Astrocyte (in vitro differentiated cells and primary cell): ENCODE measurements at regions not wholly inside any gene's neighbourhood (a gene's known extent, or its start where the extent isn't known, plus 50 kb on each side); places are given as distances from the start of the nearest gene placed in this dataset.

ENCODE experiments used
- DNase-seq: peaks from one replicate; pipeline ENCODE4 v3.0.0-alpha.2; 2010; ENCODE audit warnings: low read depth
- FAIRE-seq: peaks from 2 replicates; lab custom pipeline; 2011; peaks lifted over from hg19 to GRCh38; lab: Jason Lieb, UNC
- H2AFZ ChIP-seq: 2 replicates; pipeline ENCODE4 v1.6.0; 2012; ENCODE audit warnings: low read depth, low read length, inconsistent platforms
- H3K27ac ChIP-seq: 2 replicates; pipeline ENCODE4 v1.5.1; 2011; ENCODE audit warnings: low read depth, low read length, inconsistent platforms
- H3K27me3 ChIP-seq: 2 replicates; pipeline ENCODE4 v1.6.0; 2011; ENCODE audit warnings: low read length, inconsistent platforms; ENCODE audit not compliant: insufficient read depth
- H3K36me3 ChIP-seq: 2 replicates; pipeline ENCODE4 v1.5.1; 2011; ENCODE audit warnings: low read length, inconsistent platforms; ENCODE audit not compliant: insufficient read depth
- H3K4me1 ChIP-seq: 2 replicates; pipeline ENCODE4 v1.5.1; 2011; ENCODE audit warnings: low read length, inconsistent platforms; ENCODE audit not compliant: insufficient read depth
- H3K4me2 ChIP-seq: 2 replicates; pipeline ENCODE4 v1.6.0; 2012; ENCODE audit warnings: low read length, inconsistent platforms
- H3K4me3 ChIP-seq: 2 replicates; pipeline ENCODE4 v1.5.1; 2011; ENCODE audit warnings: low read depth, mild to moderate bottlenecking, low read length, inconsistent platforms; ENCODE audit not compliant: insufficient read depth
- H3K79me2 ChIP-seq: 2 replicates; pipeline ENCODE4 v1.6.0; 2012; ENCODE audit warnings: mild to moderate bottlenecking, low read length, inconsistent platforms; ENCODE audit not compliant: insufficient read depth
- H3K9ac ChIP-seq: 2 replicates; pipeline ENCODE4 v1.6.0; 2012; ENCODE audit warnings: mild to moderate bottlenecking, low read length, inconsistent platforms
- H3K9me3 ChIP-seq: 2 replicates; pipeline ENCODE4 v1.5.1; 2012; ENCODE audit warnings: low read depth, mild to moderate bottlenecking, low read length, inconsistent platforms; ENCODE audit not compliant: insufficient read depth
- H4K20me1 ChIP-seq: 2 replicates; pipeline ENCODE4 v1.6.0; 2012; ENCODE audit warnings: low read length, inconsistent platforms; ENCODE audit not compliant: insufficient read depth
- H3K27ac Mint-ChIP-seq: one replicate; pipeline ENCODE4 v1.8.0; 2021; ENCODE audit warnings: mild to moderate bottlenecking, mixed read lengths; ENCODE audit not compliant: unreplicated experiment
- H3K27me3 Mint-ChIP-seq: one replicate; pipeline ENCODE4 v1.8.0; 2021; ENCODE audit warnings: low read depth, mixed read lengths; ENCODE audit not compliant: unreplicated experiment
- H3K36me3 Mint-ChIP-seq: one replicate; pipeline ENCODE4 v1.8.0; 2021; ENCODE audit warnings: low read depth, mixed read lengths; ENCODE audit not compliant: unreplicated experiment
- H3K4me1 Mint-ChIP-seq: one replicate; pipeline ENCODE4 v1.8.0; 2021; ENCODE audit warnings: low read depth, mixed read lengths; ENCODE audit not compliant: unreplicated experiment
- H3K4me3 Mint-ChIP-seq: one replicate; pipeline ENCODE4 v1.8.0; 2021; ENCODE audit warnings: mild to moderate bottlenecking, moderate library complexity, mixed read lengths; ENCODE audit not compliant: unreplicated experiment
- H3K9me3 Mint-ChIP-seq: one replicate; pipeline ENCODE4 v1.8.0; 2021; ENCODE audit warnings: mild to moderate bottlenecking, mixed read lengths; ENCODE audit not compliant: unreplicated experiment
- CTCF ChIP-seq: IDR thresholded peaks from 2 replicates; pipeline ENCODE4 v1.5.1; 2011; ENCODE audit warnings: low read depth, mild to moderate bottlenecking, inconsistent platforms, low read length, moderate library complexity; ENCODE audit not compliant: insufficient read depth
- EZH2 ChIP-seq: IDR thresholded peaks from 2 replicates; pipeline ENCODE4 v1.6.1; 2012; ENCODE audit warnings: mild to moderate bottlenecking, low read length, inconsistent platforms; ENCODE audit not compliant: insufficient read depth

GRCh38 chr1:232352366-232352765 is 277.6 kb downstream of the SIPA1L2 start:
- H3K9me3 Mint-ChIP-seq = peaks cover 3% of the 10 kb centered on the region
- no peak overlapping the region for H3K4me3 Mint-ChIP-seq
- Histone ChIP-seq H3K4me2 (no peak overlapping the region), H3K27me3 (peaks cover 14% of the 10 kb centered on the region), H3K4me1 (no peaks in the 10 kb centered on the region), H3K36me3 (no peaks in the 10 kb centered on the region), H4K20me1 (no peaks in the 10 kb centered on the region), H3K9me3 (no peaks in the 10 kb centered on the region), H3K9ac (no peak overlapping the region), H3K4me3 (no peak overlapping the region), H3K79me2 (no peaks in the 10 kb centered on the region), H2AFZ (no peak overlapping the region), H3K27ac (no peak overlapping the region)
- peaks cover 20% of the 10 kb centered on the region for H3K27me3 Mint-ChIP-seq
- FAIRE-seq (no peak), DNase-seq (no peak)
- H3K36me3 Mint-ChIP-seq = no peaks in the 10 kb centered on the region
- H3K27ac Mint-ChIP-seq = no peak overlapping the region
- peaks cover 9% of the 10 kb centered on the region for H3K4me1 Mint-ChIP-seq
- no peak for TF ChIP-seq CTCF
- TF ChIP-seq EZH2 = no peak

- H3K27me3 ChIP-seq = peaks cover 7% of the 10 kb centered on the region
- no peaks in the 10 kb centered on the region for H4K20me1 ChIP-seq
- no peak overlapping the region for H2AFZ ChIP-seq
- FAIRE-seq (peak; percentile 13), DNase-seq (no peak)
- no peaks in the 10 kb centered on the region for H3K36me3 Mint-ChIP-seq
- H3K4me2 ChIP-seq = no peak overlapping the region
- H3K4me1 Mint-ChIP-seq = peaks cover 9% of the 10 kb centered on the region
- H3K4me3 Mint-ChIP-seq = no peak overlapping the region
- H3K4me1 ChIP-seq = no peaks in the 10 kb centered on the region
- H3K36me3 ChIP-seq = no peaks in the 10 kb centered on the region
- no peak overlapping the region for H3K27ac ChIP-seq
- peaks cover 20% of the 10 kb centered on the region for H3K27me3 Mint-ChIP-seq
- TF ChIP-seq CTCF (no peak), EZH2 (no peak)
- H3K9ac ChIP-seq = no peak overlapping the region
- no peak overlapping the region for H3K4me3 ChIP-seq
- H3K79me2 ChIP-seq = no peaks in the 10 kb centered on the region
- peaks cover 3% of the 10 kb centered on the region for H3K9me3 Mint-ChIP-seq
- no peaks in the 10 kb centered on the region for H3K9me3 ChIP-seq
- H3K27ac Mint-ChIP-seq = no peak overlapping the region
These were observed 278.6 kb downstream of the SIPA1L2 start for GRCh38 chr1:232351335-232351734.

- Histone ChIP-seq H2AFZ (no peak overlapping the region), H3K36me3 (no peaks in the 10 kb centered on the region), H3K4me3 (no peak overlapping the region), H3K9ac (no peak overlapping the region), H3K4me2 (no peak overlapping the region), H4K20me1 (no peaks in the 10 kb centered on the region), H3K4me1 (no peaks in the 10 kb centered on the region), H3K27me3 (no peaks in the 10 kb centered on the region), H3K79me2 (no peaks in the 10 kb centered on the region), H3K9me3 (no peaks in the 10 kb centered on the region), H3K27ac (no peak overlapping the region)
- no peak overlapping the region for H3K27ac Mint-ChIP-seq
- peaks cover 8% of the 10 kb centered on the region for H3K9me3 Mint-ChIP-seq
- DNase-seq = no peak
- no peak for TF ChIP-seq CTCF
- TF ChIP-seq EZH2 = no peak
- FAIRE-seq = no peak
- H3K4me1 Mint-ChIP-seq = peaks cover 2% of the 10 kb centered on the region
- H3K27me3 Mint-ChIP-seq = peaks cover 12% of the 10 kb centered on the region
- peaks cover 4% of the 10 kb centered on the region for H3K36me3 Mint-ChIP-seq
- no peak overlapping the region for H3K4me3 Mint-ChIP-seq
These were observed 283.1 kb downstream of the SIPA1L2 start for GRCh38 chr1:232346844-232347243.
